KOPT-K1 (cell line): ENCODE measurements at regions not wholly inside any gene's neighbourhood (a gene's known extent, or its start where the extent isn't known, plus 50 kb on each side); places are given as distances from the start of the nearest gene placed in this dataset.
"Not testable (repeated sequence)": the region's sequence is repeated elsewhere in the genome, so short reads cannot be mapped to it uniquely, and the experiment has no call there.

Experiments used
- H3K27ac ChIP-seq: fragments of 200-600 bp; sonication (generic); 2 replicates; pipeline ENCODE4 v1.5.1; 2016; ENCODE audit warnings: antibody characterized with exemption, mild to moderate bottlenecking, low read depth, low read length; ENCODE audit not compliant: poor library complexity, severe bottlenecking
- H3K36me3 ChIP-seq: fragments of 200-600 bp; sonication (generic); 2 replicates; pipeline ENCODE4 v1.5.1; 2017; ENCODE audit warnings: antibody characterized with exemption, mild to moderate bottlenecking, low read length, moderate library complexity; ENCODE audit not compliant: insufficient read depth
- H3K9me3 ChIP-seq: fragments of 200-600 bp; sonication (generic); 2 replicates; pipeline ENCODE4 v1.5.1; 2017; ENCODE audit warnings: antibody characterized with exemption, low read length, mild to moderate bottlenecking; ENCODE audit not compliant: insufficient read depth, poor library complexity, severe bottlenecking

DNA sequence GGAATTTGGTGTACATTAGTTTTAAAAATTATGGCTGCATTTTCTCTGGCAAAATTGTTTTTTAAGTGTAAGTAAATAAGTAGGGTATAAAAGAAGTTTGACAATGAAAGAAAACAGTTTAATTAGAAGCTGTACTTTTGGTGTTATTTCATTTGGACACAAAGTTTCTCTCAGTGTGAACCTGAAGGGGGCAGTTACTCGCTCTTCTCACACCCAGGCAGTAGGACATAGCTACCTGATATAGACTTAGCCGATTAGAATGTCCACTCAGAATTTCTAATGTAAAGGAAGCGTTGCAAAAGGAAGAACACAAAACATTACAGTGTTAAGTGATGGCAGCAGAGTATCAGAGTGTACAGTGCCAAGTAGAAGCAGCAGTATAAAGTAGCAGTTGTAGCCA is 311.9 kb upstream of the TECRL start:
- Histone ChIP-seq H3K27ac (no peak overlapping the region), H3K9me3 (no peaks in the 10 kb centered on the region), H3K36me3 (no peaks in the 10 kb centered on the region)

DNA sequence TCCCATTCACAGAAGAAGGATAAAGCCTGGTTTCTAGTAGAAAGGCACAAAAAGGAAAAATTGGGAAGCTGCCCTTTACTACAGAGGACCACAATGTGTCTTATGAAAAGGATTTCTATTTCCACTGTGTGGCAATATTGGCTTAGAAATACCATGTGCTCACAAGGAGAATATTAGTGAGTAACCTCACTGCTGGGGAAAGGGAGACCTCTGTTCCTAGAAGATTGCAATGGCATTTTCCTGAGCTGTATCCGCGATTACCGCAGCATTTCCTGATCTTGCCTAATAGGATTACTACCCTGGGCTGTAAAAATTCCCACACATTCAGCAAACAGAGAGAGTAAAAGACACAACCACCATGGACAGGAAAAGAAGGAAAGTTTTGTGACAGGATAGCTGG is 308.8 kb upstream of the TECRL start:
- Histone ChIP-seq H3K9me3 (no peaks in the 10 kb centered on the region), H3K36me3 (no peaks in the 10 kb centered on the region), H3K27ac (no peak overlapping the region)

DNA sequence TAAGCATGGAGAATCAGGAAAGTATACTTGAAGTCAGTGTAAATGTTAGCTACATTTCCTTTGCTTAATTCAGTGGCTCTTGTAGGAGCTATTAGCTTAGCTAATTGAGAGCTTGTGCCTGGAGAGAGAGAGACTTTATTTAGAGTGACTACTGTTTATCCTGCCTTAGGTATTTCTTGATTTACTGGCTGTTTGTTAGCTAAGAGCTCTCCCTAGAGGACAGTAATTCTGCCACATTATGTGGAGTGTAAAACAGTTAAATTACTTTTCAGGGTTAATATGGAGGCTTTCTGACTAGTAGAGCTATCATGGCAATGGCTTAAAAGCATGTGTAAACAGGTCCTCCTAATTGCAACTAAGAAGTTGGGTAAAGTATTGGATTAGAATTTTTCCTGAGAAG is 306.5 kb upstream of the TECRL start:
- no peaks in the 10 kb centered on the region for H3K9me3 ChIP-seq
- H3K36me3 ChIP-seq = no peaks in the 10 kb centered on the region
- no peak overlapping the region for H3K27ac ChIP-seq

DNA sequence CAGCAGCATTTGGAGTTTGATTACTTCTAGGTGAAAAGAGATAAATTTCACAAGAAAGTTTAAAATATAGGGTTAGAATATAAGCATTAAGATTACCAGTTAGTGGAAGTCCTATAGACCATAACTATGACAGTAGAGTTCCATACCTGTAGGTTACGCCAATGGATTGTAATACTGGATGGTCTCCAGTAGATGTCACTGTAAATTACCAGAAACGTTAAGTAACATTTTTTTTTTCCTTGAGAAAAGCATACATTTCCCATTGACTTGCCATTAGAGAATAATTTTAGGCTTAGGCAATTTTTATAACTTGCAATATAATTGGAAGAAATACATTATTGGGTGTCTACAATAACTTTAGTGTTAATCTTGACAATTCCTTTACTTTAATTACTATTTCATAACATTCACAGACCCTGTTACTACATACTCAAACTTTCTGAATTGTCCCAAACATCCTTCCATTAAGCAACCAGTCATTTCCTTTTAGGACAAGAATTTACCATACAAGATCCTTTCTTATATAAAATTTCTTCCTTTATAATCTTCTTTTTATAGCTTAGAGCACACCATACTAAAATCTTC is 304.1 kb upstream of the TECRL start:
- H3K36me3 ChIP-seq = no peaks in the 10 kb centered on the region
- H3K9me3 ChIP-seq = no peaks in the 10 kb centered on the region

DNA sequence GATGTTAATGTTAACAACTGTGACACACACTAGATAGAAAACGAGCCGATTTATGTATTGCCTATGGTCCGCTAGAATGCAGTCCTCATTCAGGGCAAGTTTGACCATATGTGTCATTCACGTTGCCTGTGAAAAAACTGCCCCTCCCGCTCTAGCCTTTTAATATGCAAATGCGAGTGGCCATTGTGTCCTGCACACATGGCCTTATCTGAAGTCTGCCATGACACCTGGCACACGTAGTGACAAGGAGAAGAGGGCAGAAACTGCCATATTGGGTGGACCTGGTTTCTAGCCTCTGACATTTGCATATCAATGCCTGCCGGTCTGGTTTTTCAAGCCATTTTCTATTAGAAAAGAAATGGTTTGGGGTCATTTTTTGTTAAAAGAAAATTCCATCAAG is 303.3 kb upstream of the TECRL start:
- Histone ChIP-seq H3K36me3 (no peaks in the 10 kb centered on the region), H3K9me3 (no peaks in the 10 kb centered on the region), H3K27ac (no peak overlapping the region)

More for the DNA sequence above, 304.1 kb upstream of the TECRL start:
- no peak overlapping the region for H3K27ac ChIP-seq

DNA sequence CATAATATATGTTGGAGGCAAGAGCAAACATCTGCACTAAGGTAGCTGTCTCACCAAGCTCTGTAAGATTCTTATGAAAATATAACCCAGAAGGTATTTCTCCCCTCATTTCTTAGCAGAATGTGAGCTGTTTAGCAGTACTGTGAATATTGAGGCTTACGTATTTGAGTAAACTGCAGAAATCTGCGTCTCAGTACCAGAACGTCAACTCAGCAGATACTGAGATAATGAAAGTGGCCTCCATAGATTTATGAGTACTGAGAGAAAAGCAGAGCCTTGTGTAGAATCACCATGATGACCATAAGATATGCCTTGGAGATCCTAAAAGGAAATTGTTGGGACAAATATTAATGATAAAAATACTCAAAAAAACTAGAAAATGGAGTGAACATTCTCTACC is 296.7 kb upstream of the TECRL start:
- no peaks in the 10 kb centered on the region for H3K9me3 ChIP-seq
- no peaks in the 10 kb centered on the region for H3K36me3 ChIP-seq
- no peak overlapping the region for H3K27ac ChIP-seq

DNA sequence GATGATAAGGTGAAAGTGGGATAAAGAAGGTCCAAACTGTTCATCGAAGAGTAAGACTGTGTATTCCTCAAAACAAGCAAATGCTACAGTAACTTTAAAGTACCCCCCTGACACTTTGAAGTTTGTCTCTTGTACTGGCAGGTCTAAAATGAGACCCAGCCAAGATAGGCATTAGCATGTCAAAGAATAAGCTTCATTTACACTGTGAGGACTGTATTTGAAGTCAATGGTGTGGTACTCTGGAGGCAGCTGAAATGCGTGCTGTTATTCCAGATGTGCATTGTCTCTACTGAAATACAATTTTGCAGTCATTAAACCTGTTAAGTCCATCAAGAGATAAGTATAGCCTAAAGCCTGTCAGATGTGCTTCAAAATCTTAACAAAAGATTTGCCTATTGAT is 288.9 kb upstream of the TECRL start:
- no peaks in the 10 kb centered on the region for H3K36me3 ChIP-seq
- H3K27ac ChIP-seq = no peak overlapping the region
- H3K9me3 ChIP-seq = no peaks in the 10 kb centered on the region

DNA sequence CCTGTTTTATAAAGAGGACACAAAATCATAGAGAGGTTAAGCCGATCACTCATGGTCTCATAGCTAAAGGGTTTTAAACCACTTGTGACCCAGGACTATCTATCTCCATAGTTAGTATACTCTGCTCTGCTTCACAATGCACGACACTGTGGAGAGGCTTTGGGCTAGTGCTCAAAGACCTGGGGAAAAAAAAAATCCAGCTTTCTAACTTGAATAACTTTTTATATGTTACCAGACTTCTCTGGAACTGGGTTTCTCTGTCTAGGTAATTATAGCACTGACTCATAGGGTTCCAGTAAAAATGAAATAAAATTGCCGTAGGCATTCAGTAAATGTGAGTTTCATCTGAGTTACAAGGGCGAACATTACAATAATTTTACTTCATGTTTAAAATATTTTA is 273.7 kb upstream of the TECRL start:
- Histone ChIP-seq H3K9me3 (peaks cover 9% of the 10 kb centered on the region), H3K36me3 (no peaks in the 10 kb centered on the region), H3K27ac (no peak overlapping the region)

DNA sequence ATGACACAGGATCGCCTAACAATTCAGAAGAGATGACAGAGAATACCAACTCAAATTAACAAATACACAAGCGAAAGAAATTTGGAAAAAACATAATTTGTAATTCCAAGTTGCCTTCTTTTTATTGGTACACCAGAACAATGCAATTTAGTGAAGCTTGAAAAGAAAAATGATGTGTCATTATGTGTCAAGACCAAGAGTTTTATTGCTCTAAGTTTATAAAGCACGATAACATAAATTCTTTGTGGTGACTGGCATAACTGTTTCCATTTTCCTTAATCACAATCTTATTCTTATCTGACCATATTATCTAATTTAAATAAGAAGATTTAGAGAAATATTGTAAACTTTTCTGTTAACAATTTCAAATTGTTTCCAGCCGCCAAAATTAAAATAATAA is 273.2 kb upstream of the TECRL start:
- H3K36me3 ChIP-seq = no peaks in the 10 kb centered on the region
- H3K27ac ChIP-seq = no peak overlapping the region
- H3K9me3 ChIP-seq = peaks cover 4% of the 10 kb centered on the region

DNA sequence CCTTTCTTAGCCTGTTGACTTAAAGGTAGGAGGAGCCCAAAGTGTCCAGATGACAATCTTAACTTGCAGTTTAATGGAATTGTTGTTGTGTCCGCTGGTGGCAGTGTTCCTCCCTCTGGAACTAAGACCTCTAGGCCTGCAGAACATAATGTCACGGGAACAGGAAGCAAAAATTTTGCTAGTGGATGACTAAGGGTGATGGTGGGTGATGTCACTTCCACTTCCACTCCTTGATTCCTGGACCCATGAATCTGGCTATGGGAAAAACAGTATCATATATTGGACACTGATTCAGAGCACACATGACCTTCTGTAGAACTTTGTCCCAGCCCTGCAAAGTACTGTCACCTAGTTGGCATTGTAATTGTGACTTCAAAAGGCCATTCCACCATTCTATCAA is 263.9 kb upstream of the TECRL start:
- H3K36me3 ChIP-seq, H3K27ac ChIP-seq: not testable (repeated sequence)

DNA sequence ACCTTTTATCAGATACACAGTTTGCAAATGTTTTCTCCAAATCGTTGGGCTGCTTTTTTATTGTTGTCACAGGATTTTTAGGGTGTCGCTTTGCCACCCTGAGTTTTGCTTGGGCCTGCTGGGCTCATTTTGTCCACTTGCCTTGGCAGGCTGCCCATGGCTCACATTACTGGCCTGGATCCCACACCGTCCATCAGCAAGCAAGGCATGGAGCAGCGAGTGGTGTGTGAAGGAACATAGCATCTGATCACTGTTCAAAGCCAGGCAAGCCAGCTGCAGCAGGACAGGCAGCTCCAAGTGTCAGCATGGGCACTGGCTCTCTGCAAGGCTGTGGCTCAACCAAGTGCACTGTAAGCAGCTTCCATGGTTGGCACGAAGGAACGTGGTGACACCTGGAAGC is 261.4 kb upstream of the TECRL start:
- H3K27ac ChIP-seq = no peak overlapping the region
- no peaks in the 10 kb centered on the region for H3K9me3 ChIP-seq
- no peaks in the 10 kb centered on the region for H3K36me3 ChIP-seq

More for the DNA sequence above, 263.9 kb upstream of the TECRL start:
- H3K9me3 ChIP-seq = not testable (repeated sequence)

DNA sequence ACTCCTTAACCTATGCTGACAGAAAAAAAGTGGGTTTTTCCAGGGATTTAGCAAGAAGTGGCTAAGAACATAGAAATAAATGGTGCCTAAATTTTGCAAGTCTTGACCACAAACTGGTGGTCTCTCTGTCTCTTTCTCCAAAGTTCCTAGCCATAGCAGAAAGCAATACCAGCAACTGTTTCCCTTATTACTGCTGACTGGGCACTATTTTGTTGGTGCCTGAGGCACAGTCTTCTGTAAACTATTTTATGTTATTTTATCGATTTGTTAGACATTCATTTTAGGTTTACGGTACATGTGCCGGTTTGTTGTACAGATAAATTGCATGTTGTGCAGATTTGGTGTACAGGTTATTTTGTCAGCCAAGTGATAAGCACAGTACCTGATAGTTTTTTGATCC is 234.6 kb upstream of the TECRL start:
- Histone ChIP-seq H3K27ac (no peak overlapping the region), H3K9me3 (no peaks in the 10 kb centered on the region), H3K36me3 (no peaks in the 10 kb centered on the region)

DNA sequence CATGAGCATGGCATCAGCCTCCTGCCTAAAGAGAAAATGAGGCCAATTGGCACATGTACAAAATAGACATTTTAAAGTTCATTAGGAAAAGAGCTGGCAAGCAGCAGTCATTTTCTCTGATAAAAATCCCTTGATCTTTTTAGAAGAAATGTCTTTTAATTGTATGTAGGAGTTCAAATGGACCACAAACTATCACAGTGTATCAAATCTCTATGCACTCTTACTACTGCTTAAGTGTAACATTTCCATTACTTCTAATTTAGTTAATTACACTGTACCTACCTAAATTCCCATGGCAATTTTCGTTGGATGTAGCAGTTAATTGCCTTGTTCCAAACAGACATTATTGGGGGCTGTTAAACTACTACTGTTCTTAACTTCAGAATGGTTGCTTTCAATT is 233.7 kb upstream of the TECRL start:
- no peaks in the 10 kb centered on the region for H3K36me3 ChIP-seq
- H3K9me3 ChIP-seq = no peaks in the 10 kb centered on the region
- no peak overlapping the region for H3K27ac ChIP-seq

DNA sequence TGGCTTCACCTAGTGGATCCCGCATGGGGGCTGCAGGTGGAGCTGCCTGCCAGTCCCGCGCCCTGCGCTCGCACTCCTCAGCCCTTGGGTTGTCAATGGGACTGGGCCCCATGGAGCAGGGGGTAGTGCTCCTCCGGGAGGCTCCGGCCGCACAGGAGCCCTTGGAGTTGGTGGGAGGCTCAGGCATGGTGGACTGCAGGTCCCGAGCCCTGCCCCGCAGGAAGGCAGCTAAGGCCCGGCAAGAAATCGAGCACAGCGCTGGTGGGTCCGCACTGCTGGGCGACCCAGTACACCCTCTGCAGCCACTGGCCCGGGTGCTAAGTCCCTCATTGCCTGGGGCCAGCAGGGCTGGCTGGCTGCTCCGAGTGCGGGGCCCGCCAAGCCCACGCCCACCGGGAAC is 231.2 kb upstream of the TECRL start:
- H3K9me3 ChIP-seq, H3K36me3 ChIP-seq, H3K27ac ChIP-seq: not testable (repeated sequence)

DNA sequence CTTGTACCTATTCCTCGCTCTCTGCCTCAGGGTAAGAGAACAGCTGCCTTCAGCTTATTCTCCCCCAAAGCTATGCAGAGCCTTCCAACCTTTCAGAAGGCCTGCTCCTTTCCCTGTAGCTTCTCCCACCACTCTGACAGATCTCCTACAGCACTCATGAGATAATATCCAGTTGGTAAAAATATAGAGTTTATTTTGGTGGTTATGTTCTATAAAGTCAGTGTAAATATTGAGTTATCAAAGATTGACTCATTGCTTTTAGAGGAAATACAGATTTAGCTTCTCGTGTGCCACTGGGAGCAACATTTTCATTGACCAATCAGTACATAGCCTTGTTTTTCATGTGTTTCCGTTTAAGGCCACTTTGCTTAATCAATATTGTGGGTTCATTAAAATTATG is 216.2 kb upstream of the TECRL start:
- H3K27ac ChIP-seq = no peak overlapping the region
- no peaks in the 10 kb centered on the region for H3K36me3 ChIP-seq
- H3K9me3 ChIP-seq = no peaks in the 10 kb centered on the region

DNA sequence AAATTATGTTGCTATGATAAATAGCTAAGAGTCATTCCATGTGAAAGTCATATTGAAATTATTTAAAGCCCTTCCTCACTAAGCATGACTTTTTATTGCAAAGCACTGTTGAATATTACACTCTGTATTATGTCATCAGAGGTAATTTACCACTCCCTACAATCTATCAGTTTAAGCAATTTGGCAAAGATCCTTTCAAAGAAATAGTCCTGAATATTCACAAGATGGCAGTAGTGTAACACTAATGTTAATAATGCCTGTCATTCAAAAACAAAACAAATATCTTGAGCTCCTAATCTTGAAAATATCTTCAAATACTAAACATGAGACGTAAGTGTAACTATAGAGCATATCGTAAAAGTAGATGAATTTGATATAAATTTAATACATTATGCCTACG is 208.6 kb upstream of the TECRL start:
- H3K36me3 ChIP-seq = no peaks in the 10 kb centered on the region
- no peaks in the 10 kb centered on the region for H3K9me3 ChIP-seq
- no peak overlapping the region for H3K27ac ChIP-seq

DNA sequence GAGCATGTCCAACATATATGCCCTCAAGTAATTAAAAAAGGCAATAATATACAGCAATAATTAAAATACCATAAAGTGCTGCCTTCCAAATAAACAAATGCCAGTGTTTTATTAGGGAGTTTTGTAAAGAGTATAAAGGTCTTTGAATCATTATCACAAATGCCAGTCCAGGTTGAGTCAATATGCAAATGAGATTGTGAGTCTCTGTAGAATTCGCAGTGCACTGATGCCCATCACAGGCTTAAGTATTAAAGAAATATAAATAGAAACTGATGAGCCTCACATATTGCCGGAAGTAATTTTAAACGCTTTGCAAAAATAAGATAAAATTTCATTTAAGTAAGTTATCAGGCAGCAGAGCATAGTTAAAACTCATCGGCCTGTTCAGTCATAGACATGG is 205.0 kb upstream of the TECRL start:
- Histone ChIP-seq H3K36me3 (no peaks in the 10 kb centered on the region), H3K9me3 (no peaks in the 10 kb centered on the region), H3K27ac (no peak overlapping the region)
